Activated CD4-positive, alpha-beta T cell treated with anti-CD3 and anti-CD28 coated beads, Interleukin-2, amount 50 U/mL, for 48 hours (primary cell): ENCODE measurements at regions not wholly inside any gene's neighbourhood (a gene's known extent, or its start where the extent isn't known, plus 50 kb on each side); places are given as distances from the start of the nearest gene placed in this dataset.
"Not testable (repeated sequence)": the region's sequence is repeated elsewhere in the genome, so short reads cannot be mapped to it uniquely, and the experiment has no call there.

Experiments
- DNase-seq, 2 experiments: peaks; one replicate each; pipeline ENCODE4 v3.0.0-alpha.2; 2020

DNA sequence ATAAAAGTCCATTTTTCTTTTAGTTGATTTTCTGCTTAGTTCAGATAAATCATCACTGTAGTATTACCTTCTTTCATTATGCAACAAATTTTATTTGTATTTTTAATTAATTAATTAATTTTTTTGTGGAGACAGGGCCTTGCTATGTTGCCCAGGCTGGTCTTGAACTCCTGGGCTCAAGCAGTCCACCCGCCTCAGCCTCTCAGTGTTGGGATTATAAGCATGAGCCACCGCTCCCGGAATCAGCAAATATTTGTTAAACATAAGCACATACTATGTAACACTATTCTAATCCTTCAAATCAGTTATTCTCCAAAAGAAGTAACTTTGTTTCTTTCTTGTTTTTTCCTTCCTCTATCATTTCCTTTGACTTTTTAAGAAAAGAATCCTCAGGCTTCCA, 584.8 kb upstream of the ANKRD30A start:
- DNase-seq: no peak

DNA sequence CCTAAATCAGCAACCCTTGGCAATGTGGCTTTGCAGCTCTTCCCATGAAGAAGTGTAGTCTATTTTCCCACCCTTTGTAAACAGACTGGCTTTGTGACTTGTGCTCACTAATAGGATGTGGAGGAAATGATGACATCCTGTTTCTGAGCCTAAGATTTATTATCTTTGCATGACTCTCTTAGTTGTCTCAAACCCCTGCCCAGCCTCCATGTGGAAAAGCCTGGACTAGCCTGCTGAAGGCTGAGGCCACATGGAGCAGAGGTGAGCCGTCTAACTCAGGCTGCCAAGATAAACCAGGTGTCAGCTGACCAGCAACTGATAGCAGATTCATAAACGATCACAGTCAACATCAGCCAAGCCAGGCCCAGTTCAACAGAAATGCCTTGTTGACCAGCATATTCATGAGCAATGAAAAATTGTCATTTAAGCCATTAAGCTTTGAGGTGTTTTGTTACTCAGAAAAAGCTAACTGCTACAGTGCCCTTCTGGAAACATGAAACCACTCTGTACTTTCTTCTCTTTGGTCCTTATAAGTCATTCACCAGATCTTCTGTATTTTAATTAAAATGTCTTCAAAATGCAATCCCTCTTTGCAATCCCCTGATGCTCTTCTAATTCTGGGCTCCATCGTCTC, 586.3 kb upstream of the ANKRD30A start:
- no peak for DNase-seq

DNA sequence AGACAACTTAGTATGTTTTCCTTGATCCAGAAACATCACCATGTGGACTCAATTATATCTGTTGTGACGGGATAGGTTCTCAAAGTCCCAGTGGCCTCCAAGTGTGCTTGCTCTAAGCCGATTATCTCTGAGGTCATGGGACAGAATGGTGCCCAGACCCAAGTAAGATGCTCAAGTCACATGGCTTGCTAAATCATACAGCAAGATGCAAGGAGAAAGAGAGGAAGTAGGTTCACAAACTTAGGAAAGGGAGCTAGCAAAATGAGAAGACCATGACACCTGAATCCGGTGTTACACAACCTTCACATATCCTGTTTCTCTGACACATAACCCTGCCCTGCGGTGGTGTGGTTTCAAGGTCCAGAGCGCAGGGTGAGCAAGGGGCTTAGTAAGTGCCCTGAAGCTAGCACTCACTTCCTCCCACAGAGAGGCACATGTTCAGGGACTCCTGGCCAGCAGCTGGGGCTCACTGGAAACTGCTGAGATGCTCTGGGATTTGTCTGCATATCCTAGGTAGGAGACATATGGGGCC, 590.9 kb upstream of the ANKRD30A start:
- DNase-seq: no peak

DNA sequence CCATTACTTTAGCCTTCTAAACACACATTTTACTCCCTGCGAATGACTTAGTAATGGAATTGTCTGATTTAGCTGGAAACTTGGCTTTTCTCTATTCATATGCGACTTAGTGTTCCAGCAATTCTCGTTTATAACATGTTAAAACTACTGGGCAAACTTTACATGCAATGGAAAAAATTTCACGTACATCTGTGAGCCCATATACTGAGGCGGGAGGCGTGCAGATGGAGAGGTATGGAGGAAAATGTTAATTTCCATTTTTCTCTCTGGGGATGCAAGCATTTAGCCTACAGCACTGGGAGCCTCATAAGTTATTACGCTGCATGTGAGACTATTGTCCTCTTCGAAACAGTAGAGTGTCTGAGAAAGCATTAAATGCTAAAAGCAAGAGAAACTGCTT, 591.5 kb upstream of the ANKRD30A start:
- no peak for DNase-seq

DNA sequence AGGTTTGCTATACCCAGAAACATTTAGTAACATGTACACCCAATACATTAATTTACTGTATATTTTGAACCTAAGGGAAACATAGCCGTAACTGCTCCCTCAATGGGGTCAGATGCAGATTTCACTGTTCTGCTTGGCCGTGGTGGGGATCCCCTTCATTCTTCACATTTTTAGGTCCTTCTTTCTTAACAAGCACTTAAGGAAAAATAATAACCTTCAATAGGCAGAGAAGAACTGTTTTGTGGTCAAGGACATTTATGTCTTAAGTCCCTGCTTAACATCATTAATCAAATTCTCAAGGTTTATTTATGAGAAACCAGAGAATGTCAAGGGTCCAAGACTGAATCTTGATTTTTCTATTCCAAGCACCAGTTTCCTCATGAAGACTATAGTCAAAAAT, 592.1 kb upstream of the ANKRD30A start:
- DNase-seq: no peak

DNA sequence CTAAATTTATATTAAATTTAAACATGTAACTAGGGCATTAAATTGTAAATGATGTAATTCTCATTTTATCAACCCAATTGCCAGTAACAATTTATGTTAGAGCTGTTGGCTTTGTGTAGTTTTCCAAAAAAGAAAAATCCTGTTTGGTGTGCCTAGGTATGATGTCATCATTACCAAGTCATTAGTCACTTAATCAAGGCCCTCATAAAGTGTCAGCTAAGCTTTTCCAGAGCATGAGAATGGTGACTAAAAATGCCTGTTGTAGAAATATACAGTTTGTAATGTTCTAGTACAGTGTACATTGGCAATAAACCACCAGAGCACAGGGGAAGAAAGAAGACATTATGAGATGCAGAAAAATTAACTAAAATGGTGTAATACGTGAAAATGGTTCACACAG, 593.8 kb upstream of the ANKRD30A start:
- DNase-seq: no peak

DNA sequence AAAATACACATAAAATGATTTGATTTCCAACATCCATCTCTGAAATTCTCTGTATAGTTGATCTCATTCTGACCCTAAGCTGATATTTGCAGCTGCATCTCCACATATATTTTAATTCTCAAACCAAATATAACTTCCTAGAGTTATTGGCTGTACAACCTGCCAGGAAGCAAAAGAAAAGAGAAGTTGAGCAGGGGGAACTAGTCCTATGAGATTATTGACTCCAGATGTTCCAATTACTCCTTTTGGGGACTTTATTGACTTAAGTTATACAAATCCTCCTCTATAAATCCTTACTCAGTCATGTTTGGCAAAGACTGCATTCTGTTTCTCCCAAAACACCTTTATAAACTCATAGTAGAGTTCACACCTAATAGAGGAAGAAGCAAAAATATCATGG, 599.4 kb upstream of the ANKRD30A start:
- DNase-seq: no peak

DNA sequence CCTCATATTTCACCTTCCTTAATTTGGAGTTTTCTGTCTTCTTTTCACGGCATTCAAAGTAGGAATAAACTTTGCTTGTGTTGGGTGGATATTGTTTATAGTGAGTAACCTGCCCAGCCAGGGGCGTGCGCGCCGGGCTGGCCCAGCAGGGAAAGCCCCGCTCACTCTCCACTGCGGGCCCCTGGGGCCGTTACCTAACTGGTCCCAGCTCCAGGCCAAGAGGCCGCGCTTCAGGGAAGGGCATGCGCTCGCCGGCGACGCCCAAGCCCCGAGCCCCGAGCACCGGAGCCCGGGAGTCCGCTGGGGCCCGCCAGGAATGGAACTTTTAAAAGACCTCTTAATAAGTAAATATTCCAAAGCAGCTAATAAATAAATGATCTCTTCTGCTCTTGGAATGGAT, 601.3 kb upstream of the ANKRD30A start:
- DNase-seq: not testable (repeated sequence)

DNA sequence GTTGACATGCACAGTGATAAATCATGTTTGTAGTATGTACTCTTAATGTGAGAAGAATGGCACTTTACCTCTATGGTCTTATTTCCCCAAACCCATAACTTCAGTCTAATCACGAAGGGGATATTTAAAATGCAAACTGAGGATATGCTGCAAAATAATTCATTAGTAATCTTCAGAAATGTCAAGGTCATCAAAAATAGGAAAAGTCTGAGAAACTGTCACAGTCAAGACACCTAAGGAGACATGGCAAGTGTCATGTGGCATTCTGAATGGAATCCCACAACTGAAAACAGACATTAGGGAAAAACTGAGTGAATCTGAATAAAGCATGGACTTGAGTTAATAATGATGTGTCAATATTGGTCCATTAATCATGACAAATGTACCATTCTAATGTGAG, 605.5 kb upstream of the ANKRD30A start:
- no peak for DNase-seq

DNA sequence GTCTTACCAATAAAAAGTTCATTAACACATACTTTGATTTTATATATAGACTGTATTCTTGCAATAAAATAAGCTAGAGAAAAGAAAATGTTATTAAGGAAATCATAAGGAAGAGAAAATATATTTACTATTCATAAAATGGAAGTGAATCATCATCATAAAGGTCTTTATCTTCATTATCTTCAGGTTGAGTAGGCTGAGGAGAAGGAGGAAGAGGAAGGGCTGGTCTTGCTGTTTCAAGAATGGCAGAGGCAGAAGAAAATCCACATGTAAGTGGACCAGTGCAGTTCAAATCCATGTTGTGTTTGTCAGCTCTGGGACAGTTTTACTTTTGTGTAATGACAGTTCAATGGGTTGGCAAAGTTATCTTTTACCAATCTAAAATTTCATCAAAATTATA, 609.1 kb upstream of the ANKRD30A start:
- no peak for DNase-seq

DNA sequence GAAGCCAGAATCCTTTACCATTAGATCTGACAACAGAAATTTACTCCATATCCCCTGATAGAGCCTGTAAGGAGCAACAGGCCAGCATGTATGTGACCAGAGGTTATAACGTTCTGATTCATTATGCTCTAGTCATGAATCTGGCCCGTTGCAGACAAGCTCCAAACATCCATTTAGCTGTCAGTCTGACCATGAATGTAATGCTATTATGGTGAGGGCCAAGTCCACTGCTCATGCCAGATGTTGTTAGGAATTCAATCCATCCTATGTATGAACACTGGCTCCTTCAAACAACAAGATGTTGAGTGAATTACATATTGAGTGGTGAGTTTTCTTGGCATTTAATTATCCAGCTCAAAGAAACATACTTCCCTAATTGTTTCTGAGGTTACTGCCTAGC, 610.1 kb upstream of the ANKRD30A start:
- DNase-seq: no peak

DNA sequence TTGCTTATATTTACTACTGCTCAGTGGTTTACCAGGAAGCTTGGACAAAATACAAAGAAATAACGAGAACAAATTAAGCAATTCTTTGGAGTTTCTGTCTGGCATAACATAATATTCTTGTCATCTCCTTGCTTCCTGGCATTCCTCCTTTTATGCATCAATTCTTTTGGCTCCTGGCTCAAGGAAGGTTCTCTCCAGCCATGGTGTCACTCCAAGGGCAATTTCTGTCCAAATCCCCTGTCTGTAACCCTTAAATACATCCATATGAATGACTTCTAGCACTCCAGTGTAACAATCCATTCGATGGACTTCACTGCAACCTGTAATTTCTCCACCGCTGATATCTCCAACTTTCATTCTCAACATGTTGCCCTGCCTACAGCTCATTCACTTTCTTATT, 617.7 kb upstream of the ANKRD30A start:
- no peak for DNase-seq

DNA sequence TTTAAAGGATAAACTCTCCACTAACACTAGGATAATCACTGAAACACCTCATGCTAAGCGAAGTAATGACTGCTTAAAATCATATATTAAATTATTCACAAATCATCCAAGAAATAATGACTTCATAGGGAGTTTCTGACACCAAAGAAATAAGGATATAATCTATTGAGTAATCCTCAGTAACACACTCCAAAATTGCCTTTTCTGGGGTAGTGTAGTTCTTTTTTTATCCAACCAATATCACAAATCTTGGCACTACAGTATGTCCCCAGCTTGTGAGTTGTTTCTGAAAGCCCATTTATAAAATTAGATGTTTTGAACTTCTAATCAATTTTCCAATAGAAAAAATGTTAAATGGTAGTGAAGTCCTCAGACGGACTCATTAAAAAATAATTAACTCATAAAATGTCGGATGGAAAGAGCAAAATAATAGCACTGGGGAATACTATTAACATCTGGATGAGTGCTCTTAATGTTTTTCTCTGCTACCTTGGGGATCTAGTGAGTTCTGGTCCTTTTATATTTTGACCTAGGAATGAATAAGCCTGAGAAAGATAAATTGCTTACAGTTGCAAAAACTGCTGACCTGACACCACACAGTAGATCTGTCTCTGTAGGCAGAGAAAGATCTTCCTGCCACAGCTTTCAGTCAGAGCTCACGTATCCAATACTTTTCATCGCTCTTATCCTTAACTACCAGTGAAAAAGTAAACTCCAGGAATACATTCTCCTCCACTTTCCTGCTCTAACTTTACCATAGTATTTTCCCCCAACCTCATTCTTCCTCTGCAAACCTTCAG, 618.5 kb upstream of the ANKRD30A start:
- DNase-seq: no peak

DNA sequence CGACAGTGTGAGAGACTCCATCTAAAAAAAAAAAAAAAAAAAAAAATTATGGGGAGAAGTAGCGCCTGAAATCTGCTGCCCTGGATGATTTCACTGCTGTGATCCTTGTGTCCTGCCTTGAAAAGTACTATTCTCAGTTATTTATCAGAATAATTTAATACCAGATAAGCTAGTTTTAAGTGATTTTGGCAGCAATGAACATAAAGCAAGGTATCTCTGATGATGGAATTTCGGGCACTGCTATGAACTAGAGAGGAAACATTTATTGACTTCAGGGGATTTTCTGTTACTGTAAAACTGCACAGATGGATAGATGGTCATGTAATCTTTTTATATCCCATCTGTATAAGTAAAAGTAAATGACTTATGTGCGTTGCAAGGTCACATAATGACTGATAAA, 619.1 kb upstream of the ANKRD30A start:
- no peak for DNase-seq

DNA sequence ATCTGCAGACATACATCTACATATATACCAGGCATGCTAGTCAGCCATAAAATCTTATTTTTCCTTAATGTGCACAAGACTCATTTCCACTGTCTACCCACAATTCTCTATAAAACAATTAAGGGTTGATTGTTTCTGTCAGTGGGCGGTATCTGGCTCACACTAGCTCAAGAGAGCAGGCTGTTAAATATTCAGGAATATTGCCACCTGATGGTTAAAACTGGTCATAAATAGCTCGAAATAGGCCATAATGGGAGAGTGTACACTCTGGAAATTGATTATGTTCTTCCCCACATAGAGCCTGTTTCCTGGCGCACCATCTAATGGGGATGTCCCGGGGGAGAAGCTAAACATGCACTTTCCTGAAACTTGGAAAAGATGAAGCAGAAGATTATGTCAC, 620.6 kb upstream of the ANKRD30A start:
- no peak for DNase-seq

DNA sequence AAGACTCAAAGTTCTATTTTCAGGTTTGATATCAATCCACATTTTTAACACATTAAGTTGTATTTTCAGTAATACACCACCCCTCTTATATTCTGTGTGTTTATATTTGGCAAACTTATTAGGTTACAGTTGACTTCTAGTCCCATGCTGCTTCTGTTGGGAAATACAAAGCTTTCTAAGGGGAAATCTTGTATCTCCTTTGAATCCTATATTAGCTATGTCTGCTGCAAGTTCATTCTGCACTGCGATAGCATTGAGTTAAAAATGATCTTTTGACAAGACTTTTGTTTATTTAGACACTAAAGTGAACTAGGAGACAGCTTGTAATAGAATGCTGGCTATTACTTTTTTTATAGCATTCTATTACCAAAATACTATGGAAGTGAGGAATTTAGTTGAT, 625.1 kb upstream of the ANKRD30A start:
- DNase-seq: no peak

DNA sequence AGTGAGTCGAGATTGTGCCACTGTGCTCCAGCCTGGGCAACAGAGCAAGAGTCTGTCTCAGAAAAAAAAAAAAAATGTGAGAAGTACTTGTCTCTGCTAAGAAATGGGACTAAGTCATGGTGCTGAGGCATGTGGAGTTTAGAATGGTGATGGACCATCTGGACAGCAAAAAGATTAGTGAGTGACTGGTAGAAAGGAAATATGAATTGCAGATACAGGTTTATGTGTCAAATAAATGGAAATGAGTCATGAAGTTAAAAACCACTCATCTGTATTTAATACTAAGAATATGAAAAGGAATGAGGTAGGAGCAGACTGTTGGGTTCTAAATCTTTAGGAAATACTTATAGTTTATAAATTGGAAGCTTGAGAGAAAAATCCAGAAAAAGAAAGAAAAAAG, 625.7 kb upstream of the ANKRD30A start:
- DNase-seq: no peak

DNA sequence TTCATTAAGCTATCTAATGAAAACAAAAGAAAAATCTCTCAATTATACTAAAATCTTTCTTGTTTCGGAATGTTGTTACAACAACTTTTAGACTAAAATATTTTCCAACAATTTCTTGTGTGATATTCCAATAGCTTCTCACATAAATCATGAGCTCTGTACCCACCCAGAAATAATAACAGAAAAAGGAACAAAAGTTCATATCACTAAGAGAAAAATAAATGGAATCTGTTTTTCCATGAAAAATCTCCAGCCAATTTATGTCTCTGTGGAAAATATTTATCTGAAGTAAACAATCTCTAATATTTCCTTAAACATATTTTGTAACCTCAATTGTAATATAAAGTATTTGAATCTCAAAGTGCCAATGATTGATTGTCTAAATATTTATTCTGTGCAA, 628.6 kb upstream of the ANKRD30A start:
- no peak for DNase-seq

DNA sequence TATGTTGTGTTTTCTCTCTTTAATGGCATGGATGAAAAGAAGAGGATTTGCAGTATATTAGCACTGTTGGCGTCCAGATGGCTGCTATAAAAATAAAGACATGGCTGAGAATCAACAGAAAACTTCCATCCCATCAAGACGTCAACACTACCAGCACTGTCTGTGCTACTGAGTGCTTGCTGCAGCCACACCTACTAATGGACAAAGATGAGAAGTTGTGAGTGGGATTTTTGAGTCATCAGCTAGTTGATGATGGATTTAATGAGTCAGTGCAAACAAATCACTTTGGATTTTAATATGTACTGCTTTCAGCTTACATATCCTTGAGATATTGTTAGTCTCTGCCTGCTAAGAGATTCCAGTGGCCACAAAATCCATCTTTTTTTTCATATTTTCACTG, 631.0 kb upstream of the ANKRD30A start:
- no peak for DNase-seq

DNA sequence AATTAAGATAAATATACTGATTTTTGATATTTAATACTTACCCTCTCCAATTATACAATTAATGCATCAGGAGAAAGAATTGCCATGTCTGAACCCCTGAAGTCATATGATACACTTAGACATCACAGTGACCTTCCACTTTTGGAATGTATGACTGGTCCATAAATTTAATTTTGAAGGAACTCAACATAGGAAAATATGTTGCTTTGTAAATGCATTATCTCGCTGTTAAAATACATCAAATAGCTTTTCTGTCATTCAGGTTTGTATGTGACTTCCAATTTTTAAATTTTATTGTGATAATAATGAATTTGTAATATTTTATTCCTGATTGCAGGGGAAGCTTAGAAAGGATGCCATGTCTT, 631.9 kb upstream of the ANKRD30A start:
- DNase-seq: no peak

DNA sequence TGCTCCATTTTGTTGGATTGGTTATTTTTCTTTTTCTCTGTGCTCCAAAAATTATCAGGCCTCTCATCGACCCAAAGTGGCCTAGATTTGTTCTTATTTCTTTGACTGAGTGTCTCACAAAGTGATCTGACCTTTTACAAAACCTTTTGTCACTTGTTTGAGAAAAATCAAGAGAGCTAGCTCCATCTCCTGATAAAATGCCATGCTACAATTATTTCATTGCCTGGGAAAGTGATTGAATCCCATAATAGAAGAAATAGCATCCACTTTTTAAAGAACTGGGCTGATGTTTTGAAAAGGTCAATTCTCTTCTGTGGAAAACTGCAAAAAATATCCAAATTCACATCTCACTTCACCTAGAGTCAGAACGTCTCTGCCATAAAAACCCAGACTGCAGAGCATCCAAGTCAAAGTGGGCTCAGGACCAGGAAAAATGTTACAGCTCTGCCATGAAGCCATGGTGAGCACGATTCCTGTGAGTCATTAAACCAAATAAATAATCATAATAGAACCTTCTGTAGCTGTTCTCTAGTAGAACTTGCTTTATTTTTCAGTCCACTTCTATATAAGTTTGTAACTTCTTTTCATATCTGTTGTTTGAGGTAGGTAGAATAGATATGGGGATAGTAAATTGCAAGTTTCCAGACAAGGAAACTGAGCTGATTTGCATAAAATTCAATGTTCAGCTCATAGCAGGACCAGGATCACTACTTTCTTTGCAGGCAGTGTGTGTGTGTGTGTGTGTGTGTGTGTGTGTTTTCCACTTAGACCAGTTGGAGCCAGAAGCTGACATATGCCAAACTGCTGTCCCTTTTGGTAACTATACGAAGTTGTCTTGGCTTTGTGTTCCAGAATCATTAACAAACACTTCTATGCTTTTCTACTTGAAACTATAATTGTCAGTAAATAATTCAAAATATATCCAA, 632.5 kb upstream of the ANKRD30A start:
- no peak for DNase-seq

DNA sequence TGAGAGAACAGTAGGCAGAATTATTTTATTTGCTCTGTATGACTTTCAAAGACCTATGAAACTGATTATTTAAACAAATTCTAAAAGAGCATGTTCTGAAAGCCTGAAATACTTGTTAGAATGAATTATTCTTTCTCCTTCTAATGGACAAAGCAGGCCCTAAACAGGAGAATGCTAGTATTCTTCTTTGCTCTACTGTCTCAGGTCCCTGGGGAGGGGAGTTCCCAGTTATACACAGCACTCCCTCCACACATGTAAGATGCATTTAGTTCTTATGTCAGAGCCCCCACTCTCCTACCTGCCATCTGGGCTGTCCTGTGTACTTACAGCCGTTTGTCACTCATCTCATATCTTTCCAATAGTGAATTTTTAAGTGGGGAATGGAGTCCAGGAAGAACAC, 633.5 kb upstream of the ANKRD30A start:
- no peak for DNase-seq

DNA sequence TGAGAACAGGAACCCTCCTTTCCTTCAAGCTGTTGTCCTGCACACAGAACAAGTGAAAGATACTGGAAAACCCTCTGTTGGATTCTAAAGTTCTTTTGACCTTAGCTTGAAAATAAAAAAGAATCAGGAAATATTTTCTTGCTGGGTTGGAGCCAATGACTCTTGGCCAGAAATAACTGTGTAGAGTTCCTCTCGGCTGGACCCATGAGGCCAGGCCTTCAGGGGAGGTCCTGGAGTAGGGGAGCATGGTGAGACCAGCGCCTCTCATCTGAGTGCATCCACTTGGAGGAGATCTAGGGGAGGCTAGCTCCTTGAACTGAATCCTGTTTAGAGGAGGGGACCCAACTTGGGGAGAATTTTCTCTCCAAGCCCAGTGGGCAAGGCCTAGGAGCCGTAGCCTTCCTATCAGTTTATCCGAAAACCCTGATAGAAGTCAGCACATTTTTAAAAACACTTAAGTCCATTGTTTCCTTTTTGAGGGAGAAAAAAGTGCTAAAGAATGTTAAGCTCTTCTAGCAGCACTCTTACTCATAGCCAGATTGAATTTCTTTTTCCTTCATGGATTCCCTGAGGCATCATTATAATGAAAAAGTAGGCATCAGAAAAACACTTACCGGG, 635.7 kb upstream of the ANKRD30A start:
- DNase-seq: no peak
